HFFc6 (cell line): ENCODE measurements at regions not wholly inside any gene's neighbourhood (a gene's known extent, or its start where the extent isn't known, plus 50 kb on each side); places are given as distances from the start of the nearest gene placed in this dataset.

ENCODE experiments used
- DNase-seq: peaks from one replicate; pipeline ENCODE4 v3.0.0-alpha.2; 2018
- H3K27ac Mint-ChIP-seq: 2 replicates; pipeline ENCODE4 v1.8.0; 2020; ENCODE audit warnings: mild to moderate bottlenecking, mixed read lengths
- H3K27me3 Mint-ChIP-seq: 2 replicates; pipeline ENCODE4 v1.8.0; 2021; ENCODE audit warnings: mild to moderate bottlenecking, moderate library complexity, mixed read lengths; ENCODE audit not compliant: insufficient read depth
- H3K36me3 Mint-ChIP-seq: 2 replicates; pipeline ENCODE4 v1.8.0; 2021; ENCODE audit warnings: low read depth, mixed read lengths
- H3K4me1 Mint-ChIP-seq: 2 replicates; pipeline ENCODE4 v1.8.0; 2020; ENCODE audit warnings: low read depth, mixed read lengths
- H3K4me3 Mint-ChIP-seq: 2 replicates; pipeline ENCODE4 v1.8.0; 2020; ENCODE audit warnings: mild to moderate bottlenecking, moderate library complexity, mixed read lengths
- H3K9me3 Mint-ChIP-seq: 2 replicates; pipeline ENCODE4 v1.8.0; 2020; ENCODE audit warnings: mild to moderate bottlenecking, mixed read lengths
- TF ChIP-seq, protein P1 (sequence below): fragments of 200-600 bp; sonication (generic); IDR thresholded peaks from 2 replicates; pipeline ENCODE4 v1.5.0; 2021; ENCODE audit warnings: antibody characterized with exemption, mild to moderate bottlenecking

DNA sequence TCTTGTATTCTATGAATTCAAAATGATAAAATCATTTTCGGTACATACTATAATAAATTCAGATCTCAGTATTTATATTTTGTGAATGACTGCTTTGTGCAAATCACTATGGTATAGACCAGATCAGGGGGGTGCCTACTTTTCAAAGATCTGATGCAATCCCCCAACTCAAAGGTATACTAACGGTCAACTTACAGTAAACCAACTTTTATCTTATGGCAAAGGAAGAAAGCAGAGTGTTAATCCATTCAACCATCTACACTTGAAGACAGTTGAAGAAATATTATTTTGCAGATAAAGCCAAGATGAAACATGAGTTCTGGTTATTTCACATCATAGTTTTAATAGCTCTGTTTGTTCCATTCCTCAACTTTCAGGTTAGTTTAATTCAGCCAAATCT is 197.1 kb downstream of the MEX3B start:
- Mint-ChIP-seq H3K9me3 (no peaks in the 10 kb centered on the region; the same call in 1 of the 2 replicates), H3K27me3 (peaks cover 5% of the 10 kb centered on the region), H3K27ac (no peak overlapping the region), H3K36me3 (no peaks in the 10 kb centered on the region), H3K4me3 (no peak overlapping the region), H3K4me1 (no peaks in the 10 kb centered on the region)
- TF ChIP-seq, protein P1, sequence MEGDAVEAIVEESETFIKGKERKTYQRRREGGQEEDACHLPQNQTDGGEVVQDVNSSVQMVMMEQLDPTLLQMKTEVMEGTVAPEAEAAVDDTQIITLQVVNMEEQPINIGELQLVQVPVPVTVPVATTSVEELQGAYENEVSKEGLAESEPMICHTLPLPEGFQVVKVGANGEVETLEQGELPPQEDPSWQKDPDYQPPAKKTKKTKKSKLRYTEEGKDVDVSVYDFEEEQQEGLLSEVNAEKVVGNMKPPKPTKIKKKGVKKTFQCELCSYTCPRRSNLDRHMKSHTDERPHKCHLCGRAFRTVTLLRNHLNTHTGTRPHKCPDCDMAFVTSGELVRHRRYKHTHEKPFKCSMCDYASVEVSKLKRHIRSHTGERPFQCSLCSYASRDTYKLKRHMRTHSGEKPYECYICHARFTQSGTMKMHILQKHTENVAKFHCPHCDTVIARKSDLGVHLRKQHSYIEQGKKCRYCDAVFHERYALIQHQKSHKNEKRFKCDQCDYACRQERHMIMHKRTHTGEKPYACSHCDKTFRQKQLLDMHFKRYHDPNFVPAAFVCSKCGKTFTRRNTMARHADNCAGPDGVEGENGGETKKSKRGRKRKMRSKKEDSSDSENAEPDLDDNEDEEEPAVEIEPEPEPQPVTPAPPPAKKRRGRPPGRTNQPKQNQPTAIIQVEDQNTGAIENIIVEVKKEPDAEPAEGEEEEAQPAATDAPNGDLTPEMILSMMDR = no peak
- DNase-seq = no peak

DNA sequence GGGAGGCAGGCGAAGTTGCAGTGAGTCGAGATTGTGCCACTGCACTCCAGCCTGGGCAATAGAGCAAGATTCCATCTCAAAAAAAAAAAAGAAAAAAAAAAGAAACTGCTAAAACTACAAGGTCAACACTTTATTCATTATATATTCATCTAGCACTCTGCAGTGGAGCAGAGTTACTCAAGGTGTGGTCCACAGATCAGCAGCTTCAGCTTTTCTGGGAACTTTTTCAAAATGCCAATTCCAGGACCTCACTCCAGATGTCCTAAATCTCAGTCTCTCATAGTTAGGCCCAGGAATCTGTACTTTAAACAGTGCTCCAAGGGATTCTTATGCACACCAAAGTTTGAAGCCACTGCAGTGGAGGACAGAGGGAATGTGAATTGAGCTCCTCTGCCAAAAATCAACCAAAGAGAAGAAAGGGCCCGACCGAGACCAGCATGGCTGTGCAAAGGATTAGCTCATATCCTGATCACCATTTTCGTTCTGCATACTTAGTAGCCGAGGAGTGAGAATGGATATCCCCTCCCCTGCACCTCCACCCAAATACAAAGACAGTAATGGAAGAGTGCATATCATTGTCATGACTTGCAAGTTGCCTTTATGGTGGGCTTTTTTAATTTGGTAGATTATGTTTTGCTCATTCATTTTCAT is 201.9 kb downstream of the MEX3B start:
- Mint-ChIP-seq H3K4me1 (no peaks in the 10 kb centered on the region), H3K9me3 (no peaks in the 10 kb centered on the region; the same call in 1 of the 2 replicates), H3K36me3 (no peaks in the 10 kb centered on the region), H3K27ac (no peak overlapping the region), H3K4me3 (no peak overlapping the region), H3K27me3 (peaks cover 2% of the 10 kb centered on the region; the same call in 1 of the 2 replicates)
- TF ChIP-seq, protein P1 = no peak
- no peak for DNase-seq

DNA sequence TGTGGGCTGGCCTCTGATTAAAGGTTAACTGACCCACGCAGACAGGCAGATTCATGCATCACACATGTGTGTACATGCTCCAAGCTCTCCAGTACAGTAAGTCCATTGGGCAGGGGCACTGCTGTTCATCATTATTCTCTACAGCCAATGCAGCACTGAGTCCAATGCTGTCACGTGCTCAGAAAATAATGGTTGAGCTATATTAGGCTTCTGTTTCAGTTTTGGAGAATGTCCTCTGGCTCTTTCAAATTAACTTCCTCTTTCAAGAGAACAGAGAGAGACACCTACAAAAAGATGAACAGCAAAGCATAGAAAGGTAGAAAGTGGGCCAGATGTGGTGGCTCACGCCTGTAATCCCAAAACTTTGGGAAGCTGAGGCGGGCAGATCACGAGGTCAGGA is 202.6 kb downstream of the MEX3B start:
- TF ChIP-seq, protein P1 = no peak
- Mint-ChIP-seq H3K9me3 (no peaks in the 10 kb centered on the region; the same call in 1 of the 2 replicates), H3K36me3 (no peaks in the 10 kb centered on the region), H3K4me3 (no peak overlapping the region), H3K27me3 (peaks cover 2% of the 10 kb centered on the region; the same call in 1 of the 2 replicates), H3K27ac (no peak overlapping the region), H3K4me1 (no peaks in the 10 kb centered on the region)
- DNase-seq = no peak

DNA sequence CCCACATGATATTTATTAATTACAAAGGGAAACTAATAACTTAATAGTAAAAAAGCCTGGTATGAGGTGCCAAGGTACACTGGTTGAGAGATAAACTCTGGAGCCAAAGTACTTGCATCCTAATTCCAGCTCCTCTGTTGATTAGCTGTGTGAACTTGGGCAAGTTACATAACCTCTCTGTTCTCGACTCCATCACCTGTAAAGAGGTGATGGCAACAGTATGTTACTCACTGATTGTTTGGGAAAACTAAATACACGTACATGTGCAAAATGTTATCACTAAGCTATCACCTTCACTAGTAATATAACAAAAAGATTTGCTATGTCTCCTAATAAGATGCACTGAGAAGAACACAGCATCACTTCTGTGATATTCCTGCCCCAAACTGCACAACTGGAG is 206.4 kb downstream of the MEX3B start:
- H3K27ac Mint-ChIP-seq = no peak overlapping the region
- no peaks in the 10 kb centered on the region for H3K4me1 Mint-ChIP-seq
- H3K4me3 Mint-ChIP-seq = no peak overlapping the region
- H3K36me3 Mint-ChIP-seq = no peaks in the 10 kb centered on the region
- no peaks in the 10 kb centered on the region for H3K9me3 Mint-ChIP-seq
- peaks cover 2% of the 10 kb centered on the region; the same call in 1 of the 2 replicates for H3K27me3 Mint-ChIP-seq
- no peak for DNase-seq
- TF ChIP-seq, protein P1 = no peak

DNA sequence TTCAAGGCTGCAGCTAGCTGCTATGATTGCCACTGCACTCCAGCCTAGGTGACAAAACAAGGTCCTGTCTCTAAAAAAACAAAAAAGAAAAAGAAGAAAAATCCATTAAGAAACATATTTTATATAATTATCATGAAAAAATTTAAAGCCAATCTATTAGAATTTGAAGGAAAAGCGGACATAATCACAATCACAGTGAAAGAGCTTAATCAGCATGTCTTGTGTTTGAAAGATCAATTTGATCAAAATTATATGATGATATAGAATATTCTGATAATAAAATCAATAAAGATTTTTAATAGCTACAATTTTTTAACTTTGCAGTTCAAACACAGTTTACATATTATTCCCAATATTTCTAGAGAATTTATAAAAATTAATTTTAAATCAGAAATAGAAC is 210.1 kb downstream of the MEX3B start:
- no peak for DNase-seq
- H3K27me3 Mint-ChIP-seq = no peaks in the 10 kb centered on the region; the same call in 1 of the 2 replicates
- no peak overlapping the region for H3K4me3 Mint-ChIP-seq
- TF ChIP-seq, protein P1 = no peak
- H3K36me3 Mint-ChIP-seq = no peaks in the 10 kb centered on the region
- H3K27ac Mint-ChIP-seq = no peak overlapping the region
- H3K4me1 Mint-ChIP-seq = no peaks in the 10 kb centered on the region
- H3K9me3 Mint-ChIP-seq = no peaks in the 10 kb centered on the region
